Adrenal gland (tissue), 9 donors: ENCODE measurements at regions not wholly inside any gene's neighbourhood (a gene's known extent, or its start where the extent isn't known, plus 50 kb on each side); places are given as distances from the start of the nearest gene placed in this dataset.

ENCODE experiments used
- DNase-seq, 7 donors: peaks; one replicate each; pipeline ENCODE4 v3.0.0-alpha.2; 2019 to 2020
- H3K27ac ChIP-seq, 5 donors: fragments of 200-600 bp; sonication (generic) in 4 of 5; 1 replicate in 3 of 5; 2 replicates in 2 of 5; pipeline versions ENCODE4 v1.5.1 to v1.8.0; 2016 to 2020; ENCODE audit warnings: mild to moderate bottlenecking in 1 of 5
- H3K27me3 ChIP-seq: fragments of 200-600 bp; 2 replicates; pipeline ENCODE4 v1.8.0; 2021
- H3K36me3 ChIP-seq, 2 donors: fragments of 200-600 bp; replicated peaks in 1 of 2; 1 replicate in 1 of 2; 2 replicates in 1 of 2; pipeline versions ENCODE4 v1.5.1 to v1.8.0; 2018 to 2022
- H3K4me1 ChIP-seq, 2 donors: fragments of 200-600 bp; replicated peaks in 1 of 2; 1 replicate in 1 of 2; 2 replicates in 1 of 2; pipeline versions ENCODE4 v1.5.1 to v1.8.0; 2018 to 2021
- H3K4me3 ChIP-seq, 4 donors: fragments of 200-600 bp; sonication (generic) in 3 of 4; one replicate each; pipeline ENCODE4 v1.5.1; 2016 to 2018
- H3K9me3 ChIP-seq, 3 donors: fragments of 200-600 bp; sonication (generic) in 1 of 3; replicated peaks in 1 of 3; 1 replicate in 2 of 3; 2 replicates in 1 of 3; pipeline versions ENCODE4 v1.5.1 to v1.8.0; 2016 to 2021
- CTCF ChIP-seq, 6 experiments: fragments of 450-650 bp in 4 of 6; fragments of 200-600 bp in 2 of 6; sonication (generic) in 1 of 6; IDR thresholded peaks; 1 replicate in 5 of 6; 2 replicates in 1 of 6; pipeline versions ENCODE4 v1.5.1 to v1.8.0; 2016 to 2021; ENCODE audit warnings: antibody characterized with exemption in 6 of 6, mild to moderate bottlenecking in 2 of 6, moderate library complexity in 1 of 6
- POLR2A ChIP-seq, 2 donors: fragments of 450-650 bp; IDR thresholded peaks; one replicate each; pipeline ENCODE4 v1.6.1; 2017; ENCODE audit warnings: antibody characterized with exemption in 2 of 2, mild to moderate bottlenecking in 2 of 2, moderate library complexity in 1 of 2
- WGBS, 4 donors: extraction: QIAGEN DNeasy Blood & Tissue Kit in 2 of 4; methylation state at CpG; one replicate each; pipeline versions ENCODE4 v1.1.5 to v1.1.7; 2013 to 2017; 5-methylcytosine and 5-hydroxymethylcytosine counted together
- intact Hi-C, 2 donors: fragments of 100-400 bp; cut with DNase I; formaldehyde crosslinking; loops; one replicate each; pipeline versions ENCODE4 v1.14.1 to v1.15.0; 2022 to 2023
- donor health status: healthy with polysubstance abuse.
- donor health status: Bipolar disorder and iron deficiency.
- donor health status: DM: yes; HTN: yes; CAD: no.
- donor health status: DM: no; HTN: no; CAD: no.
- donor health status: DM: no; HTN: no; CAD: no.

- no peaks in the 10 kb centered on the region for H3K36me3 ChIP-seq
- intact Hi-C loops = no loop called here
- DNase-seq = no peak
- no peaks in the 10 kb centered on the region for H3K9me3 ChIP-seq
- H3K4me3 ChIP-seq = no peak overlapping the region
- TF ChIP-seq CTCF (IDR thresholded peaks at IDR 0.05) (no peak), POLR2A (IDR thresholded peaks at IDR 0.05) (no peak)
- WGBS, 4 donors = 66 to 95% (median 81%) methylated on average over 4 of the region's 4 CpGs
- H3K27ac ChIP-seq = no peak overlapping the region
- H3K4me1 ChIP-seq = no peaks in the 10 kb centered on the region
- no peaks in the 10 kb centered on the region for H3K27me3 ChIP-seq
Observed at GRCh38 chr18:55139836-55140235, 180.6 kb upstream of the CCDC68 start.

- Histone ChIP-seq H3K9me3 (no peaks in the 10 kb centered on the region), H3K36me3 (no peaks in the 10 kb centered on the region), H3K27me3 (no peaks in the 10 kb centered on the region), H3K4me3 (no peak overlapping the region), H3K4me1 (no peaks in the 10 kb centered on the region), H3K27ac (no peak overlapping the region)
- TF ChIP-seq CTCF (IDR thresholded peaks at IDR 0.05) (no peak), POLR2A (IDR thresholded peaks at IDR 0.05) (no peak)
- intact Hi-C loops = no loop called here
- no peak for DNase-seq
Observed at GRCh38 chr18:55139307-55139706, 180.0 kb upstream of the CCDC68 start.

GRCh38 chr18:55138401-55138800, 179.1 kb upstream of the CCDC68 start:
- Histone ChIP-seq H3K27me3 (no peaks in the 10 kb centered on the region), H3K36me3 (no peaks in the 10 kb centered on the region), H3K27ac (no peak overlapping the region), H3K9me3 (no peaks in the 10 kb centered on the region), H3K4me1 (no peaks in the 10 kb centered on the region), H3K4me3 (no peak overlapping the region)
- DNase-seq = no peak
- intact Hi-C loops = no loop called here
- no peak for TF ChIP-seq POLR2A (IDR thresholded peaks at IDR 0.05)
- no peak for TF ChIP-seq CTCF (IDR thresholded peaks at IDR 0.05)
- 86 to 92% (median 86%) methylated on average over 4 of the region's 4 CpGs for WGBS, 4 donors

GRCh38 chr18:55137602-55138001, 178.3 kb upstream of the CCDC68 start:
- no peak for DNase-seq
- H3K4me3 ChIP-seq = no peak overlapping the region
- no peaks in the 10 kb centered on the region for H3K4me1 ChIP-seq
- TF ChIP-seq CTCF (IDR thresholded peaks at IDR 0.05) (no peak), POLR2A (IDR thresholded peaks at IDR 0.05) (no peak)
- WGBS, 4 donors = 74 to 85% (median 81%) methylated on average over 2 of the region's 2 CpGs
- H3K36me3 ChIP-seq = no peaks in the 10 kb centered on the region
- H3K9me3 ChIP-seq = no peaks in the 10 kb centered on the region
- intact Hi-C loops = no loop called here
- no peak overlapping the region for H3K27ac ChIP-seq
- no peaks in the 10 kb centered on the region for H3K27me3 ChIP-seq
